H1 (cell line): ENCODE measurements at regions not wholly inside any gene's neighbourhood (a gene's known extent, or its start where the extent isn't known, plus 50 kb on each side); places are given as distances from the start of the nearest gene placed in this dataset.

ENCODE experiments used
- CHD7 ChIP-seq: fragments of 300-600 bp; sonication (generic); IDR thresholded peaks from 2 replicates; pipeline ENCODE4 v1.7.1; 2012; ENCODE audit warnings: low read length, moderate library complexity, mild to moderate bottlenecking, inconsistent platforms; ENCODE audit not compliant: insufficient replicate concordance
- E2F6 ChIP-seq: IDR thresholded peaks from 2 replicates; pipeline ENCODE4 v1.6.1; 2012; ENCODE audit warnings: inconsistent platforms
- EZH2 ChIP-seq: fragments of 200-600 bp; sonication (generic); IDR thresholded peaks from 2 replicates; pipeline ENCODE4 v1.7.1; 2012; ENCODE audit warnings: low read depth, mild to moderate bottlenecking, moderate library complexity, low read length, inconsistent platforms; ENCODE audit not compliant: severe bottlenecking
- MAFK ChIP-seq: IDR thresholded peaks from 2 replicates; pipeline ENCODE4 v1.6.1; 2012; ENCODE audit warnings: low read depth, mild to moderate bottlenecking, improper control_type of control experiment, low read length
- RNF2 ChIP-seq: fragments of 200-900, 300-1000 bp; sonication (generic); IDR thresholded peaks from 2 replicates; pipeline ENCODE4 v1.7.1; 2016; ENCODE audit warnings: borderline replicate concordance, low read depth, mild to moderate bottlenecking, antibody characterized with exemption, low read length; ENCODE audit not compliant: poor library complexity, severe bottlenecking; ENCODE audit errors: missing control alignments
- SAP30 ChIP-seq: fragments of 300-600 bp; sonication (generic); IDR thresholded peaks from 2 replicates; pipeline ENCODE4 v1.7.1; 2012; ENCODE audit warnings: low read length, moderate library complexity, mild to moderate bottlenecking, inconsistent platforms; ENCODE audit not compliant: insufficient read depth, insufficient replicate concordance
- TAF7 ChIP-seq: optimal IDR thresholded peaks from 2 replicates; pipeline ENCODE3; 2011; ENCODE audit warnings: low read depth, mild to moderate bottlenecking, inconsistent platforms, low read length, moderate library complexity, borderline replicate concordance
- TEAD4 ChIP-seq: IDR thresholded peaks from 2 replicates; pipeline ENCODE4 v1.6.1; 2012; ENCODE audit warnings: low read depth, low read length, inconsistent platforms, mixed read lengths
- ZNF274 ChIP-seq: IDR thresholded peaks from 2 replicates; pipeline ENCODE4 v1.7.0; 2012; ENCODE audit warnings: low read length, borderline replicate concordance; ENCODE audit errors: extremely low read depth

GRCh38 chr17:45575126-45575885, 84.8 kb upstream of the PLEKHM1 start (continued):
- TF ChIP-seq CHD7 (no peak), TEAD4 (no peak), RNF2 (no peak), SAP30 (no peak), E2F6 (no peak), EZH2 (no peak), TAF7 (no peak), ZNF274 (no peak), MAFK (no peak)
